ENCODE measurements at regions not wholly inside any gene's neighbourhood (a gene's known extent, or its start where the extent isn't known, plus 50 kb on each side); places are given as distances from the start of the nearest gene placed in this dataset.

DNA sequence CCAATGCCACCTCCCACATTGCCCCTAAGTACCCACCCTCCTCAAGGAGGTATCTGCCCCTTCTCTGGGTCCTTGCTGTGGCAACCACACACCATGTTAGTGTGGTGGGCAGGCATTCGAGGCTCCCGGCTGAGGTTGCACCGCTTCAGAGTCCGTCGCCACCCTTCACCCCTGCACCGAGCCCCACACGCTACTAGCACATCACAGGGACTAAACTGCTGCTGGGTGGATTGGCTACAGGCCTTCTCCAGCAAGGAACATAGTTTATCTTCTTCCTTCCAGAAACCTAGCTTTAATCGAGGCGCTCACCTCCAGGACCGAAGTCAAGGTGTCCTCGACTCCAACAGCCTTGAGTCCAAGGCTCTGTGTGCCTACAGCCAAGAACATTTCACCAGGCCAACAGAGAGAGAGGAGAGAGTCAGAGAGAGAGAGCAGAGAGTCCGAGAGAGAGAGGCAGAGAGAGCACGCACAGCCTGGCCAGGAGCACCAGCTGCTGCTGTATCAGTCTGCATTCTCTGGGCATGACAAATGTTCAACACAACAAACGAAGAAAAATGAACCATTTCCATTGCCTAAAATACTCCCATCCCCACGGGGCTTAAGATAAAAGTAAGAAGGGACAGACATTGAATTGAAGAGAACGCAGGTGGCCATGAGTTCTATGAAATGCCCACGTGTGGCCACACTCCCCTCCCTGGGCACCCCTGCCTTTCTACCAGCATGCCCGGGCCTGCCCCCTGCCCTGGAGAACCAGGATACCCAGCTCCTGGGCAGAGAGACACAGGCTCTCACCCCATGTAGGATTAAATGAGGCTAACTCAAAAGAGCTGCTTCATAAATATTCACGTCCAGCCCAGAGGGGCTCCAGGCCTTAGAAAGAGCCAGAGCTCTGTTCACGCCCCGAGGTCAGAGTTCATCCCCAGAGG is 94.9 kb downstream of the RBFOX3 start:
- no peaks in the 10 kb centered on the region for H3K4me1 ChIP-seq

DNA sequence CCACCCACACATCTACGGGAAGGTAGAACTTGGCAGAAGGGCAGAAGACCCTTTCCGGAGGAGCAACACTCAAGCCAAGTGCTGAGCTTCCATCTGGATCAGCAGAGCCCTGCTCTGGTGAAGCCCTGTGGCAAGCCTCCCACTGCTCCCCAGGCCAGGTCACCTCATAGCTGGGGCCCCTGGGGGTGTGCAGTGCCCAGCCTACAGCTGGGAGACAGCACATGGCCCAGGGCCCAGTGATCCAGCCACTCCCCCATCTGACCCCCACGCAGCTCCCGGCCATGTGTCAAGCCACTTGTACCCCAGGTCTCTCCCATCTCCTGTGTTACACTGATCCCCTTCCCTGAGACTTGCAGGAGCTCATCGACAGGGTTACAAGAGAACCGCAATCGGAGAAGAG is 95.7 kb downstream of the RBFOX3 start:
- Histone ChIP-seq H3K27me3 (no peaks in the 10 kb centered on the region), H3K4me1 (no peaks in the 10 kb centered on the region), H3K36me3 (no peaks in the 10 kb centered on the region), H3K27ac (no peak overlapping the region), H3K9me3 (no peaks in the 10 kb centered on the region), H3K4me3 (no peak overlapping the region)
- DNase-seq, result no peak
- no peak for TF ChIP-seq POLR2A (IDR thresholded peaks at IDR 0.05)
- TF ChIP-seq, protein P1, sequence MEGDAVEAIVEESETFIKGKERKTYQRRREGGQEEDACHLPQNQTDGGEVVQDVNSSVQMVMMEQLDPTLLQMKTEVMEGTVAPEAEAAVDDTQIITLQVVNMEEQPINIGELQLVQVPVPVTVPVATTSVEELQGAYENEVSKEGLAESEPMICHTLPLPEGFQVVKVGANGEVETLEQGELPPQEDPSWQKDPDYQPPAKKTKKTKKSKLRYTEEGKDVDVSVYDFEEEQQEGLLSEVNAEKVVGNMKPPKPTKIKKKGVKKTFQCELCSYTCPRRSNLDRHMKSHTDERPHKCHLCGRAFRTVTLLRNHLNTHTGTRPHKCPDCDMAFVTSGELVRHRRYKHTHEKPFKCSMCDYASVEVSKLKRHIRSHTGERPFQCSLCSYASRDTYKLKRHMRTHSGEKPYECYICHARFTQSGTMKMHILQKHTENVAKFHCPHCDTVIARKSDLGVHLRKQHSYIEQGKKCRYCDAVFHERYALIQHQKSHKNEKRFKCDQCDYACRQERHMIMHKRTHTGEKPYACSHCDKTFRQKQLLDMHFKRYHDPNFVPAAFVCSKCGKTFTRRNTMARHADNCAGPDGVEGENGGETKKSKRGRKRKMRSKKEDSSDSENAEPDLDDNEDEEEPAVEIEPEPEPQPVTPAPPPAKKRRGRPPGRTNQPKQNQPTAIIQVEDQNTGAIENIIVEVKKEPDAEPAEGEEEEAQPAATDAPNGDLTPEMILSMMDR (IDR thresholded peaks at IDR 0.05), result no peak

More for the DNA sequence above, 94.9 kb downstream of the RBFOX3 start:
- Histone ChIP-seq H3K36me3 (no peaks in the 10 kb centered on the region), H3K27ac (no peak overlapping the region), H3K27me3 (no peaks in the 10 kb centered on the region), H3K4me3 (no peak overlapping the region), H3K9me3 (no peaks in the 10 kb centered on the region)
- TF ChIP-seq, protein P1 (IDR thresholded peaks at IDR 0.05), result no peak
- no peak for TF ChIP-seq POLR2A (IDR thresholded peaks at IDR 0.05)
- no peak for DNase-seq

- no peak for TF ChIP-seq POLR2A (IDR thresholded peaks at IDR 0.05)
- TF ChIP-seq, protein P1 (IDR thresholded peaks at IDR 0.05), result no peak
Observed at GRCh38 chr17:79513820-79514535, 96.9 kb downstream of the RBFOX3 start.

DNA sequence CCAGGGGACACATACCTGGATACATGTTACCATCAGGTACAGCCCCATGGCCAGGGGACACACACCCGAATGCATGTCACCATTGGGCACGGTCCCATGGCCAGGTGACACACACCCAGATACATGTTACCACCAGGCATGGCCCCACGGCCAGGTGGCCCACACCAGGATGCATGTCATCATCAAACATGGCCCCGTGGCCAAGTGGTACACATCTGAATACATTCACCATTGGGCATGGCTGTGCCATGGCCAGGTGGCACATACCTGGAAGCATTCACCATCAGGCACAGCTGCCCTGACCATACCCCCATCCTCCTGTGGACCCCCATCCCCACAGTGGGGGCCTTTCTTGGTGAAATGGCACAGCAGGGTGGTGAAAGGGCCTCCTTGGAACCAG is 97.6 kb downstream of the RBFOX3 start:
- no peak for DNase-seq
- Histone ChIP-seq H3K36me3 (no peaks in the 10 kb centered on the region), H3K9me3 (no peaks in the 10 kb centered on the region), H3K27ac (no peak overlapping the region), H3K27me3 (no peaks in the 10 kb centered on the region), H3K4me3 (no peak overlapping the region), H3K4me1 (no peaks in the 10 kb centered on the region)
- TF ChIP-seq POLR2A (IDR thresholded peaks at IDR 0.05), result no peak
- TF ChIP-seq, protein P1 (IDR thresholded peaks at IDR 0.05), result no peak

More at GRCh38 chr17:79513820-79514535, 96.9 kb downstream of the RBFOX3 start:
- Histone ChIP-seq H3K9me3 (no peaks in the 10 kb centered on the region), H3K4me1 (no peaks in the 10 kb centered on the region), H3K36me3 (no peaks in the 10 kb centered on the region), H3K27ac (no peak overlapping the region), H3K4me3 (no peak overlapping the region), H3K27me3 (no peaks in the 10 kb centered on the region)
- DNase-seq, result no peak

GRCh38 chr17:79511471-79511870 is 99.4 kb downstream of the RBFOX3 start:
- H3K27me3 ChIP-seq, result no peaks in the 10 kb centered on the region
- no peak overlapping the region for H3K27ac ChIP-seq
- no peak overlapping the region for H3K4me3 ChIP-seq
- H3K36me3 ChIP-seq, result no peaks in the 10 kb centered on the region
- H3K4me1 ChIP-seq, result no peaks in the 10 kb centered on the region
- no peaks in the 10 kb centered on the region for H3K9me3 ChIP-seq
- no peak for TF ChIP-seq POLR2A (IDR thresholded peaks at IDR 0.05)
- TF ChIP-seq, protein P1 (IDR thresholded peaks at IDR 0.05), result no peak
- DNase-seq, result no peak
